Ovary (tissue), 3 donors: ENCODE measurements at regions not wholly inside any gene's neighbourhood (a gene's known extent, or its start where the extent isn't known, plus 50 kb on each side); places are given as distances from the start of the nearest gene placed in this dataset.

Source experiments
- CTCF ChIP-seq, 3 donors: fragments of 450-650 bp in 2 of 3; fragments of 200-600 bp in 1 of 3; IDR thresholded peaks; one replicate each; pipeline versions ENCODE4 v1.5.1 to v1.8.0; 2016 to 2022; ENCODE audit warnings: antibody characterized with exemption in 3 of 3, mild to moderate bottlenecking in 1 of 3
- POLR2A ChIP-seq: fragments of 450-650 bp; IDR thresholded peaks from one replicate; pipeline ENCODE4 v1.6.1; 2017; ENCODE audit warnings: antibody characterized with exemption, mild to moderate bottlenecking, moderate library complexity
- donor health status: DM: no; HTN: no; CAD: no.

GRCh38 chr18:78129260-78129659 lies 850.4 kb upstream of the SALL3 start:
- TF ChIP-seq CTCF (IDR thresholded peaks at IDR 0.05), result no peak
- TF ChIP-seq POLR2A, result no peak
